ENCODE measurements at regions not wholly inside any gene's neighbourhood (a gene's known extent, or its start where the extent isn't known, plus 50 kb on each side); places are given as distances from the start of the nearest gene placed in this dataset.

DNA sequence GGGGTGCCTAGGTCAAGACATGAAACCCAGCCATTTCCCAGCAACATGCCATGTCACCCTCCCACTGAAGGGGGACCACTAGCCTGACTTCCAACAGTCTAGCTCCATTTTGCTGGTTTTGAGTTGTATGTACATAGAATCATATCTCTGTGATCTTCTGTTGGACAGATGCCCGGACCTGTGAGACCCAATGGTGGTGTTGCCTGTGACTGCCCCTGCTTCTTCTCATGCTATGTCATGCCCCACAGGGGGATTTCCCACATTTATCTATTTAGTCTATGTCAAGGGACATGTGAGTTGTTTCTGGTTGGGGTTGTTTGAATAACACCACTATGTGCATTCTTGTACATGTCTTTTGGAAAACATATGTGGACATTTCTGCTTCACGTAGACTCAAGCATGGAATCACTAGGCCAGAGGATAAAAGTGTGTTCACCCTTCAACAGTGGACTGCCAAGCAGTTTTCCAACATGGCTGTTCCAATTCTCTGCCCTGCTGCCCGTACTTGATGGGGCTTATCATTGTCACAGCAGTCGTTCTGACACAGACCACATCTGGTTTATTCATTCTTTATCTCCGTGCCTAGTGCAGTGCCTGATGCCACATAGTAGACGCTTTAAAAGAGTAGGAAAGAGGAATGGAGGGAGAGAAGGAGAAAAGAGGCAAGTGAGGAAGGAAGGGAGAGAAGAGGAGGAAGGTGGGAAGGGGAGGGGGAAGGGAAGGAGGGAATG is 114.4 kb downstream of the TPRA1 start:
- Histone ChIP-seq H3K4ac (ENCODE audit: low read depth, low read length) (no peak overlapping the region), H2BK20ac (ENCODE audit: low read depth, low read length) (no peak overlapping the region), H2AFZ (replicated peaks; ENCODE audit: low read length, poor library complexity) (no peak overlapping the region), H3K9me3 (ENCODE audit: control insufficient read depth, insufficient read depth, low read length) (no peaks in the 10 kb centered on the region), H4K8ac (ENCODE audit: low read depth in 2 of 2, low read length in 2 of 2) (no peak overlapping the region), H3K56ac (ENCODE audit: extremely low read depth, insufficient read depth, low read length) (no peak overlapping the region), H3K14ac (replicated peaks; ENCODE audit: low read depth, low read length) (no peak overlapping the region), H3K23ac (ENCODE audit: low read depth, low read length) (no peak overlapping the region), H3K4me3 (ENCODE audit: insufficient read depth, low read depth, low read length) (no peak overlapping the region), H2BK5ac (ENCODE audit: low read depth, low read length, poor library complexity, severe bottlenecking) (no peak overlapping the region), H4K5ac (ENCODE audit: low read depth, low read length) (no peak overlapping the region), H3K27me3 (ENCODE audit: control insufficient read depth, insufficient read depth, low read length) (peaks cover 39% of the 10 kb centered on the region), H4K91ac (ENCODE audit: insufficient read depth, low read depth, low read length) (no peak overlapping the region), H3K79me1 (ENCODE audit: low read depth in 1 of 2, low read length in 2 of 2) (no peaks in the 10 kb centered on the region), H2AK9ac (replicated peaks; ENCODE audit: low read depth, low read length, poor library complexity) (no peak overlapping the region), H3K36me3 (ENCODE audit: control insufficient read depth, insufficient read depth, low read length) (no peaks in the 10 kb centered on the region), H3K4me1 (ENCODE audit: control insufficient read depth, insufficient read depth, low read length) (no peaks in the 10 kb centered on the region), H3K27ac (ENCODE audit: insufficient read depth, low read length) (no peak overlapping the region), H2AK5ac (ENCODE audit: low read depth, low read length) (no peak overlapping the region), H3K18ac (ENCODE audit: low read depth, low read length) (no peak overlapping the region), H3K9ac (ENCODE audit: low read depth, low read length) (no peak overlapping the region), H3K9me1 (ENCODE audit: insufficient read depth, low read length) (no peaks in the 10 kb centered on the region), H2BK15ac (ENCODE audit: low read depth, low read length) (no peak overlapping the region), H2BK120ac (ENCODE audit: low read depth, low read length) (no peak overlapping the region), H4K20me1 (ENCODE audit: insufficient read depth, low read length) (no peaks in the 10 kb centered on the region), H3K4me2 (ENCODE audit: low read depth, low read length) (no peak overlapping the region)
- WGBS, 2 experiments (ENCODE audit: extremely low coverage in 2 of 2, insufficient read length in 1 of 2): 65% methylated on average over 2 of the region's 6 CpGs; no CpG with 5 or more reads in 1 of the 2 experiments
- in situ Hi-C loops (cut with MboI; ENCODE audit: low sequenced_read_pairs): no loop called here
- TF ChIP-seq USF2 (IDR thresholded peaks at IDR 0.05; ENCODE audit: low read depth, low read length) (no peak), BHLHE40 (IDR thresholded peaks at IDR 0.05; ENCODE audit: low read depth, low read length) (no peak)
- CTCF ChIA-PET: no interaction called here
- ATAC-seq (ENCODE audit: low read depth) (no peak), DNase-seq (no peak)
- POLR2A ChIA-PET (ENCODE audit: unreplicated experiment): interaction anchor here (0.6 kb wide), 1 partner anchor 55 kb away, joined by 6 read pairs; no protein-coding TSS in a partner anchor
- BruUV-seq (replicated peaks): no TSS peak
- dilution Hi-C loops (cut with HindIII; ENCODE audit: low sequenced_read_pairs, unreplicated experiment): no loop called here
- intact Hi-C loops (cut with micrococcal nuclease): no loop called here

Measured in IMR-90 (cell line).